AG04450 (cell line): ENCODE measurements at regions not wholly inside any gene's neighbourhood (a gene's known extent, or its start where the extent isn't known, plus 50 kb on each side); places are given as distances from the start of the nearest gene placed in this dataset.

Experiments
- CTCF ChIA-PET: fragments of 300-600, 350-600 bp; formaldehyde crosslinking; extraction: SDS; loops from one replicate; lab custom pipeline; 2022; ENCODE audit warnings: antibody characterized with exemption, inconsistent platforms; lab: Charles Lee
- POLR2A ChIA-PET: fragments of 350-600 bp; formaldehyde crosslinking; extraction: SDS; loops from one replicate; lab custom pipeline; 2021; ENCODE audit warnings: antibody characterized with exemption, inconsistent platforms; lab: Yijun Ruan, JAX
- DNase-seq: peaks from one replicate; pipeline ENCODE4 v3.0.0-alpha.2; 2011; ENCODE audit warnings: low read depth, low spot score
- H3K27ac ChIP-seq: one replicate; pipeline ENCODE4 v1.5.1; 2012; ENCODE audit warnings: low read depth, low read length, control low read depth
- H3K27me3 ChIP-seq: one replicate; pipeline ENCODE4 v1.6.0; 2012; ENCODE audit warnings: low read length; ENCODE audit not compliant: control insufficient read depth, insufficient read depth
- H3K4me3 ChIP-seq: 2 replicates; pipeline ENCODE4 v1.5.1; 2011; ENCODE audit warnings: mild to moderate bottlenecking, low read depth, low read length, control low read depth
- H3K9me3 ChIP-seq: 2 replicates; pipeline ENCODE4 v1.5.1; 2012; ENCODE audit warnings: low read length; ENCODE audit not compliant: control insufficient read depth, insufficient read depth
- CTCF ChIP-seq: IDR thresholded peaks from 2 replicates; pipeline ENCODE4 v1.5.1; 2011; ENCODE audit warnings: low read depth, low read length, control low read depth, inconsistent platforms

- DNase-seq = no peak
- no peak for TF ChIP-seq CTCF
- ChIA-PET CTCF (no interaction called here), POLR2A (no interaction called here)
- peaks cover 6% of the 10 kb centered on the region; the same call in 1 of the 2 replicates for H3K9me3 ChIP-seq
- H3K4me3 ChIP-seq = no peak overlapping the region
- no peak overlapping the region for H3K27ac ChIP-seq
- H3K27me3 ChIP-seq = no peaks in the 10 kb centered on the region
These were observed 167.1 kb upstream of the FAM98A start for GRCh38 chr2:33766175-33766574.

GRCh38 chr2:33765122-33765521, 166.0 kb upstream of the FAM98A start:
- no peak overlapping the region for H3K4me3 ChIP-seq
- TF ChIP-seq CTCF = no peak
- ChIA-PET CTCF (no interaction called here), POLR2A (no interaction called here)
- no peak overlapping the region for H3K27ac ChIP-seq
- DNase-seq = no peak
- H3K27me3 ChIP-seq = no peaks in the 10 kb centered on the region
- peaks cover 6% of the 10 kb centered on the region; the same call in 1 of the 2 replicates for H3K9me3 ChIP-seq

DNA sequence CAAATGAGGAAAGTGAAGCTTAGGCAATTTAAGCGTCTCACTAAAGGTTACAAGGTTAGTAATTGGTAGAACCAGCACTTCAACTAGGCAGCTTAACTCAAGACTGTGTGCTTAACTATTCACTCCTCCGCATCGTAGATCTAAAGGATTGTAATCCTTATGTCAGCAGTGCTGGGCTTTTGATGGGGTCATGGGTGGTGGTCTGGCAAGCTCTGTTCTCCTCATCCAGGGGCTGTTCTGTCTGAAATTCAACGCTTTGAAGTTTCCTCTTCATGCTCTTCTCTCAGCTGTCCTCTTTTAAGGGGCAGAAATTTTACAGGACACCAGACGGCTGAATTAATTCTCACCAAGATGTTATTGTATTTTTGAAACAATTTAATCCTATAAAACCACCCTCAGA, 165.5 kb upstream of the FAM98A start:
- no peak overlapping the region for H3K27ac ChIP-seq
- no peaks in the 10 kb centered on the region for H3K27me3 ChIP-seq
- no peak for DNase-seq
- no peak for TF ChIP-seq CTCF
- ChIA-PET CTCF (no interaction called here), POLR2A (no interaction called here)
- H3K4me3 ChIP-seq = no peak overlapping the region
- peaks cover 6% of the 10 kb centered on the region; the same call in 1 of the 2 replicates for H3K9me3 ChIP-seq

GRCh38 chr2:33763671-33764310, 164.7 kb upstream of the FAM98A start:
- ChIA-PET POLR2A (no interaction called here), CTCF (no interaction called here)
- TF ChIP-seq CTCF = no peak
- Histone ChIP-seq H3K27me3 (no peaks in the 10 kb centered on the region), H3K27ac (no peak overlapping the region), H3K9me3 (peaks cover 6% of the 10 kb centered on the region; the same call in 1 of the 2 replicates), H3K4me3 (no peak overlapping the region)
- no peak for DNase-seq

GRCh38 chr2:33762636-33763035, 163.5 kb upstream of the FAM98A start:
- DNase-seq = no peak
- H3K9me3 ChIP-seq = peaks cover 6% of the 10 kb centered on the region; the same call in 1 of the 2 replicates
- H3K27me3 ChIP-seq = no peaks in the 10 kb centered on the region
- H3K4me3 ChIP-seq = no peak overlapping the region
- TF ChIP-seq CTCF = no peak
- H3K27ac ChIP-seq = no peak overlapping the region
- ChIA-PET CTCF (no interaction called here), POLR2A (no interaction called here)
